Sigmoid colon (tissue), 4 donors: ENCODE measurements at regions not wholly inside any gene's neighbourhood (a gene's known extent, or its start where the extent isn't known, plus 50 kb on each side); places are given as distances from the start of the nearest gene placed in this dataset.
"Not testable (repeated sequence)": the region's sequence is repeated elsewhere in the genome, so short reads cannot be mapped to it uniquely, and the experiment has no call there.

Experiments
- EP300 ChIP-seq, 4 donors: sonication (generic); formaldehyde crosslinking; IDR thresholded peaks; one replicate each; pipeline ENCODE4 v1.6.1; 2017; ENCODE audit warnings: antibody characterized with exemption in 4 of 4
- POLR2A ChIP-seq, 2 donors: fragments of 450-650 bp; IDR thresholded peaks; one replicate each; pipeline ENCODE4 v1.6.1; 2016; ENCODE audit warnings: antibody characterized with exemption in 2 of 2, mild to moderate bottlenecking in 2 of 2, moderate library complexity in 2 of 2
- TF ChIP-seq, protein P1 (sequence below), 4 experiments: fragments of 450-650 bp in 3 of 4; fragments of 200-600 bp in 1 of 4; IDR thresholded peaks; one replicate each; pipeline ENCODE4 v1.5.1; 2016 to 2019; ENCODE audit warnings: antibody characterized with exemption in 4 of 4, mild to moderate bottlenecking in 3 of 4, moderate library complexity in 2 of 4

GRCh38 chr15:79744485-79744884 lies 152.3 kb downstream of the MTHFS start:
- TF ChIP-seq, protein P1, sequence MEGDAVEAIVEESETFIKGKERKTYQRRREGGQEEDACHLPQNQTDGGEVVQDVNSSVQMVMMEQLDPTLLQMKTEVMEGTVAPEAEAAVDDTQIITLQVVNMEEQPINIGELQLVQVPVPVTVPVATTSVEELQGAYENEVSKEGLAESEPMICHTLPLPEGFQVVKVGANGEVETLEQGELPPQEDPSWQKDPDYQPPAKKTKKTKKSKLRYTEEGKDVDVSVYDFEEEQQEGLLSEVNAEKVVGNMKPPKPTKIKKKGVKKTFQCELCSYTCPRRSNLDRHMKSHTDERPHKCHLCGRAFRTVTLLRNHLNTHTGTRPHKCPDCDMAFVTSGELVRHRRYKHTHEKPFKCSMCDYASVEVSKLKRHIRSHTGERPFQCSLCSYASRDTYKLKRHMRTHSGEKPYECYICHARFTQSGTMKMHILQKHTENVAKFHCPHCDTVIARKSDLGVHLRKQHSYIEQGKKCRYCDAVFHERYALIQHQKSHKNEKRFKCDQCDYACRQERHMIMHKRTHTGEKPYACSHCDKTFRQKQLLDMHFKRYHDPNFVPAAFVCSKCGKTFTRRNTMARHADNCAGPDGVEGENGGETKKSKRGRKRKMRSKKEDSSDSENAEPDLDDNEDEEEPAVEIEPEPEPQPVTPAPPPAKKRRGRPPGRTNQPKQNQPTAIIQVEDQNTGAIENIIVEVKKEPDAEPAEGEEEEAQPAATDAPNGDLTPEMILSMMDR (IDR thresholded peaks at IDR 0.05) = not testable (repeated sequence)
- not testable (repeated sequence) for TF ChIP-seq EP300, POLR2A (IDR thresholded peaks at IDR 0.05)
